ENCODE measurements at regions not wholly inside any gene's neighbourhood (a gene's known extent, or its start where the extent isn't known, plus 50 kb on each side); places are given as distances from the start of the nearest gene placed in this dataset.

DNA sequence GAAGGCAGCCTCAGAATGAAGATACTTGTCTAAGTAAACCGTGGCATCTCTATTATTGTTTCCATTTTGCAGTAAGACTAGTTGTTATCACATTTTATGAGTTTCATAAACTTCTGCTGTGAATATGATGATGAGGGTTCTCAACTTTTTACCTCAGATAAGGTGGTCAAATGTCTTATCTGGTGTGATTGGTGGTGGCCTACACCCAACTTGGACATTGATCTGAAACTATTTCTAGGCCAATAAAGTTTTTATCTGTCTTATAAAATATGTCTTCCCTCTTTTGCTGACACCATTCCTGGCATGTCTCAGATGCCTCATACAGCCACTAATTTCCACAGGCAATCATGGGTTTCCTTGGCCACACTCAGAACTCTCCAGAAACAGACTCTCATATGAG lies 480.3 kb upstream of the NR3C2 start:
- TF ChIP-seq, protein P1, sequence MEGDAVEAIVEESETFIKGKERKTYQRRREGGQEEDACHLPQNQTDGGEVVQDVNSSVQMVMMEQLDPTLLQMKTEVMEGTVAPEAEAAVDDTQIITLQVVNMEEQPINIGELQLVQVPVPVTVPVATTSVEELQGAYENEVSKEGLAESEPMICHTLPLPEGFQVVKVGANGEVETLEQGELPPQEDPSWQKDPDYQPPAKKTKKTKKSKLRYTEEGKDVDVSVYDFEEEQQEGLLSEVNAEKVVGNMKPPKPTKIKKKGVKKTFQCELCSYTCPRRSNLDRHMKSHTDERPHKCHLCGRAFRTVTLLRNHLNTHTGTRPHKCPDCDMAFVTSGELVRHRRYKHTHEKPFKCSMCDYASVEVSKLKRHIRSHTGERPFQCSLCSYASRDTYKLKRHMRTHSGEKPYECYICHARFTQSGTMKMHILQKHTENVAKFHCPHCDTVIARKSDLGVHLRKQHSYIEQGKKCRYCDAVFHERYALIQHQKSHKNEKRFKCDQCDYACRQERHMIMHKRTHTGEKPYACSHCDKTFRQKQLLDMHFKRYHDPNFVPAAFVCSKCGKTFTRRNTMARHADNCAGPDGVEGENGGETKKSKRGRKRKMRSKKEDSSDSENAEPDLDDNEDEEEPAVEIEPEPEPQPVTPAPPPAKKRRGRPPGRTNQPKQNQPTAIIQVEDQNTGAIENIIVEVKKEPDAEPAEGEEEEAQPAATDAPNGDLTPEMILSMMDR (conservative IDR thresholded peaks at IDR 0.05; ENCODE audit: low read depth, low read length), result no peak
- no peak for TF ChIP-seq EZH2phosphoT487 (IDR thresholded peaks at IDR 0.05; ENCODE audit: borderline replicate concordance, low read length)
- no peak for TF ChIP-seq EZH2 (IDR thresholded peaks at IDR 0.05; ENCODE audit: low read length, unreplicated experiment)

Measured in PC-3 (cell line).